ENCODE measurements at regions not wholly inside any gene's neighbourhood (a gene's known extent, or its start where the extent isn't known, plus 50 kb on each side); places are given as distances from the start of the nearest gene placed in this dataset.

- no peaks in the 10 kb centered on the region for H3K4me1 ChIP-seq (ENCODE audit: control insufficient read depth, insufficient read depth, low read length)
- H3K9me3 Mint-ChIP-seq = no peaks in the 10 kb centered on the region
- no peak overlapping the region for H3K4me3 Mint-ChIP-seq
- H3K36me3 ChIP-seq (ENCODE audit: control insufficient read depth, insufficient read depth, low read length) = no peaks in the 10 kb centered on the region
- no peak overlapping the region for H3K27ac Mint-ChIP-seq
- H3K27me3 Mint-ChIP-seq (ENCODE audit: insufficient read depth) = no peaks in the 10 kb centered on the region
- H3K4me3 ChIP-seq (ENCODE audit: low read length) = no peak overlapping the region
- H3K9me3 ChIP-seq (ENCODE audit: control insufficient read depth, low read length) = no peaks in the 10 kb centered on the region
- no peak for TF ChIP-seq CTCF (conservative IDR thresholded peaks at IDR 0.05)
- no peak overlapping the region for H3K27ac ChIP-seq (ENCODE audit: low read depth, low read length)
- H3K4me1 Mint-ChIP-seq = no peaks in the 10 kb centered on the region
- no peak overlapping the region for H3K9ac ChIP-seq (ENCODE audit: extremely low read depth, low read length, poor library complexity, severe bottlenecking)
- H3K27me3 ChIP-seq (ENCODE audit: control insufficient read depth, insufficient read depth, low read length, poor library complexity, severe bottlenecking) = no peaks in the 10 kb centered on the region
- H3K36me3 Mint-ChIP-seq (ENCODE audit: low read depth) = no peaks in the 10 kb centered on the region
- no peak for DNase-seq
Measured at GRCh38 chr2:16974688-16975087, 309.1 kb upstream of the CYRIA start.

GRCh38 chr2:16973586-16974286 lies 308.1 kb upstream of the CYRIA start:
- Histone ChIP-seq H3K36me3 (ENCODE audit: control insufficient read depth, insufficient read depth, low read length) (no peaks in the 10 kb centered on the region), H3K4me1 (ENCODE audit: control insufficient read depth, insufficient read depth, low read length) (peaks cover under 1% of the 10 kb centered on the region), H3K9ac (ENCODE audit: extremely low read depth, low read length, poor library complexity, severe bottlenecking) (no peak overlapping the region), H3K27ac (ENCODE audit: low read depth, low read length) (no peak overlapping the region), H3K9me3 (ENCODE audit: control insufficient read depth, low read length) (no peaks in the 10 kb centered on the region), H3K4me3 (ENCODE audit: low read length) (no peak overlapping the region), H3K27me3 (ENCODE audit: control insufficient read depth, insufficient read depth, low read length, poor library complexity, severe bottlenecking) (no peaks in the 10 kb centered on the region)
- Mint-ChIP-seq H3K27ac (no peak overlapping the region), H3K27me3 (ENCODE audit: insufficient read depth) (no peaks in the 10 kb centered on the region), H3K36me3 (ENCODE audit: low read depth) (no peaks in the 10 kb centered on the region), H3K9me3 (no peaks in the 10 kb centered on the region), H3K4me3 (no peak overlapping the region), H3K4me1 (peaks cover 4% of the 10 kb centered on the region)
- 88% methylated on average over 2 of the region's 2 CpGs; no CpG with 5 or more reads in 1 of the 2 experiments for WGBS, 2 experiments (ENCODE audit: insufficient coverage in 1 of 2, insufficient read length in 1 of 2)
- no peak for DNase-seq
- no peak for TF ChIP-seq CTCF (conservative IDR thresholded peaks at IDR 0.05)

GRCh38 chr2:16972276-16972675 lies 306.6 kb upstream of the CYRIA start:
- H3K9me3 ChIP-seq (ENCODE audit: control insufficient read depth, low read length) = no peaks in the 10 kb centered on the region
- H3K4me3 ChIP-seq (ENCODE audit: low read length) = no peak overlapping the region
- no peak overlapping the region for H3K27ac ChIP-seq (ENCODE audit: low read depth, low read length)
- Mint-ChIP-seq H3K27me3 (ENCODE audit: insufficient read depth) (no peaks in the 10 kb centered on the region), H3K4me1 (peaks cover 14% of the 10 kb centered on the region), H3K36me3 (ENCODE audit: low read depth) (no peaks in the 10 kb centered on the region), H3K9me3 (no peaks in the 10 kb centered on the region), H3K4me3 (no peak overlapping the region), H3K27ac (no peak overlapping the region)
- H3K9ac ChIP-seq (ENCODE audit: extremely low read depth, low read length, poor library complexity, severe bottlenecking) = no peak overlapping the region
- DNase-seq = no peak
- H3K4me1 ChIP-seq (ENCODE audit: control insufficient read depth, insufficient read depth, low read length) = peaks cover 9% of the 10 kb centered on the region
- 94 to 100% methylated on average over 1 of the region's 1 CpG for WGBS, 2 experiments (ENCODE audit: insufficient coverage in 1 of 2, insufficient read length in 1 of 2)
- no peak for TF ChIP-seq CTCF (conservative IDR thresholded peaks at IDR 0.05)
- H3K27me3 ChIP-seq (ENCODE audit: control insufficient read depth, insufficient read depth, low read length, poor library complexity, severe bottlenecking) = no peaks in the 10 kb centered on the region
- H3K36me3 ChIP-seq (ENCODE audit: control insufficient read depth, insufficient read depth, low read length) = no peaks in the 10 kb centered on the region

Data from endodermal cell (in vitro differentiated cells).